ENCODE measurements at regions not wholly inside any gene's neighbourhood (a gene's known extent, or its start where the extent isn't known, plus 50 kb on each side); places are given as distances from the start of the nearest gene placed in this dataset.
A peak's percentile ranks its signal among the peaks of the same experiment; 100 is the strongest.

DNA sequence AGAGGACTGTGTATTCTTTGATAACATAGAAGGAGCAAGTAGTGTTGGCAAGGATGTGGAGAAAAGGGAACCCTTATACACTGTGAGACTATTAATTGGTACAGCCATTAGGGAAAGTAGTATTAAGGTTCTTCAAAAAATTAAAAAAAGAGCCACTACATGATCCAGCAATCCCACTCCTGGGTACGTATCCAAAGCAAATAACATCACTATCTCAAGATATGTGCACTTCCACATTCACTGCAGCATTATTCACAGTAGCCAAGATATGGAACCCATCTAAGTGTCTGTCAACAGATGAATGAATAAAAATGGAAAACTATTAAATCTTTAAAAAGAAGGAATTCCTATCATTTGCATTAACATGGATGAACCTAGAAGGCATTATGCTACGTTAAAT is 693.2 kb upstream of the RIOK2 start:
- Histone ChIP-seq H3K4me3 (no peak overlapping the region), H3K9me3 (no peaks in the 10 kb centered on the region), H3K4me1 (no peaks in the 10 kb centered on the region), H3K27ac (no peak overlapping the region), H3K27me3 (no peaks in the 10 kb centered on the region), H3K36me3 (no peaks in the 10 kb centered on the region)
- 37 to 45% methylated on average over 2 of the region's 2 CpGs for WGBS, 2 donors
- TF ChIP-seq, protein P1, sequence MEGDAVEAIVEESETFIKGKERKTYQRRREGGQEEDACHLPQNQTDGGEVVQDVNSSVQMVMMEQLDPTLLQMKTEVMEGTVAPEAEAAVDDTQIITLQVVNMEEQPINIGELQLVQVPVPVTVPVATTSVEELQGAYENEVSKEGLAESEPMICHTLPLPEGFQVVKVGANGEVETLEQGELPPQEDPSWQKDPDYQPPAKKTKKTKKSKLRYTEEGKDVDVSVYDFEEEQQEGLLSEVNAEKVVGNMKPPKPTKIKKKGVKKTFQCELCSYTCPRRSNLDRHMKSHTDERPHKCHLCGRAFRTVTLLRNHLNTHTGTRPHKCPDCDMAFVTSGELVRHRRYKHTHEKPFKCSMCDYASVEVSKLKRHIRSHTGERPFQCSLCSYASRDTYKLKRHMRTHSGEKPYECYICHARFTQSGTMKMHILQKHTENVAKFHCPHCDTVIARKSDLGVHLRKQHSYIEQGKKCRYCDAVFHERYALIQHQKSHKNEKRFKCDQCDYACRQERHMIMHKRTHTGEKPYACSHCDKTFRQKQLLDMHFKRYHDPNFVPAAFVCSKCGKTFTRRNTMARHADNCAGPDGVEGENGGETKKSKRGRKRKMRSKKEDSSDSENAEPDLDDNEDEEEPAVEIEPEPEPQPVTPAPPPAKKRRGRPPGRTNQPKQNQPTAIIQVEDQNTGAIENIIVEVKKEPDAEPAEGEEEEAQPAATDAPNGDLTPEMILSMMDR (IDR thresholded peaks at IDR 0.05), result no peak
- no peak for DNase-seq
- peak in 2 of 8 donors; percentile 31 to 64 for ATAC-seq
- intact Hi-C loops (cut with DNase I), result no loop called here

DNA sequence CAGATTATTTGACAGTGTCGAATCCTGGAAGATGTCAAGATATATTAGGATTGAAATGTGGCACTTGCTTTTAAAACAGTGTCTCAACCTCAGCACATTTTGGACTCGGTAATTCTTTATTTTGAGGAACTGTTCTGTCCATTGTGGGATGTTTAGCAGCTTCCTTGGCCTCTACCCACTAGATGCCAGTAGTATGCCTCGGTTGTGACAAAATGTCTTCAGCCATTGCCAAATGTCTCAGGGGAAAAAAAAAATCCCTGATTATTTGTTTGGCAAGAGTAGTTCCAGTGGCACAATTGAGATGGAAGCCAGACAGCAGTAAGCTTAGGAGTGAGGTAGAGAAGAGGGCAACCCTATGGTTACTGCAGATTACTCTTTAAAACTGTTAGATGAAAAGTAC is 694.5 kb upstream of the RIOK2 start:
- no peaks in the 10 kb centered on the region for H3K4me1 ChIP-seq
- intact Hi-C loops (cut with DNase I), result no loop called here
- H3K9me3 ChIP-seq, result no peaks in the 10 kb centered on the region
- no peaks in the 10 kb centered on the region for H3K36me3 ChIP-seq
- ATAC-seq (no peak), DNase-seq (no peak)
- TF ChIP-seq, protein P1 (IDR thresholded peaks at IDR 0.05), result no peak
- 68 to 81% methylated on average over 3 of the region's 3 CpGs for WGBS, 2 donors
- no peak overlapping the region for H3K4me3 ChIP-seq
- no peaks in the 10 kb centered on the region for H3K27me3 ChIP-seq
- no peak overlapping the region for H3K27ac ChIP-seq

DNA sequence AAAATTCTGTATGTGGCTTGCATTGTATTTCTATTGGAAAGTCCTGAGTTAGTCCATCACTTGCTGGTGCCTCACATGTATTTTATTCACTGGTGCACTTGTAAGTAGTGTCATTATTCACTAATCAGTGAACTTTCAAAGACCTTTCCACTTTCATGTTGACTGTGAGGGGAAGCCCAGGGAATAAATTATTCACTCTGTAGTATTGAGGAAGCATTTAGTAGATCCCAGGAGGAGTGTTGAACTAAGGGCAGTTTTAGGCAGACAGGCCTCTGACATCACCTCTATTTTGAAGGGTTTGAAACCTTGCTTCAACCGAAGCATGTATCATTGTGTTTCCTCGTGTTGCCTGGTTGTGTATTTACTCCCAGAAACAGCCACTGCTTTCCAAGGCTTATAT is 705.4 kb upstream of the RIOK2 start:
- 67 to 71% methylated on average over 2 of the region's 2 CpGs for WGBS, 2 donors
- Histone ChIP-seq H3K27me3 (no peaks in the 10 kb centered on the region), H3K4me1 (no peaks in the 10 kb centered on the region), H3K4me3 (no peak overlapping the region), H3K9me3 (peaks cover 0 to 26% (median 0%) of the 10 kb centered on the region in 11 donors), H3K27ac (no peak overlapping the region), H3K36me3 (no peaks in the 10 kb centered on the region)
- ATAC-seq (no peak), DNase-seq (no peak)
- TF ChIP-seq, protein P1 (IDR thresholded peaks at IDR 0.05), result no peak
- intact Hi-C loops (cut with DNase I), result no loop called here

DNA sequence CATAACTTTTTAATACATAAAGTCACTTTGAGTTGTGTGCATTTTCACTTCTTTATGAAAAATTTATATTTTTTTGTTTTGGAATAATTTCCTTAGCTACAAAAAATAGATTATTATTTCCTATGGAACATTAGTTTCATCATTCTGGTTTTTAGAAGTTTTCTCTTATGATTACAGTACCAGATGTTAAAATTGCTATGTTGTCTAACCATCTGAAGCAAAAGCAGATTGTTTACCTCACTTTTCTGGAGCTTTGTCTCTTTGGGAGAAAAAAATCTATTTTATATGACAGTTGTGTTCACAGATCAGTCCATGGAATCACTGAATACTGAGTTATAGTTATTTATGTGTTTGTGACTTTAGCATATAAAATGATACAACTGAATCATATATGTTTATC is 708.9 kb upstream of the RIOK2 start:
- Histone ChIP-seq H3K27me3 (no peaks in the 10 kb centered on the region), H3K4me3 (no peak overlapping the region), H3K9me3 (peaks cover 0 to 22% (median 2%) of the 10 kb centered on the region in 11 donors), H3K27ac (no peak overlapping the region), H3K36me3 (no peaks in the 10 kb centered on the region), H3K4me1 (no peaks in the 10 kb centered on the region)
- ATAC-seq (no peak), DNase-seq (no peak)
- intact Hi-C loops (cut with DNase I), result no loop called here
- TF ChIP-seq, protein P1 (IDR thresholded peaks at IDR 0.05), result no peak

- WGBS, 2 donors, result 78 to 80% methylated on average over 2 of the region's 2 CpGs
- H3K4me3 ChIP-seq, result no peak overlapping the region
- H3K9me3 ChIP-seq, result peaks cover 0 to 59% (median 23%) of the 10 kb centered on the region in 11 donors
- H3K27ac ChIP-seq, result no peak overlapping the region
- ATAC-seq (no peak), DNase-seq (no peak)
- H3K36me3 ChIP-seq, result no peaks in the 10 kb centered on the region
- intact Hi-C loops (cut with DNase I), result no loop called here
- TF ChIP-seq, protein P1 (IDR thresholded peaks at IDR 0.05), result no peak
- H3K4me1 ChIP-seq, result peaks cover 0 to 9% (median 0%) of the 10 kb centered on the region in 9 donors
- H3K27me3 ChIP-seq, result no peaks in the 10 kb centered on the region
Measured at GRCh38 chr5:97903742-97904141, 720.7 kb upstream of the RIOK2 start.
